HG03571 (cell line): ENCODE measurements at regions not wholly inside any gene's neighbourhood (a gene's known extent, or its start where the extent isn't known, plus 50 kb on each side); places are given as distances from the start of the nearest gene placed in this dataset.

ENCODE experiments used
- ATAC-seq: cut with Tn5 transposase; IDR thresholded peaks from one replicate; pipeline ENCODE4 v1.9.1; 2021; ENCODE audit not compliant: unreplicated experiment

GRCh38 chr20:24077145-24077544, 88.6 kb upstream of the GGTLC1 start:
- no peak for ATAC-seq

- ATAC-seq, result no peak
Observed at GRCh38 chr20:24070679-24071078, 82.1 kb upstream of the GGTLC1 start.

- ATAC-seq, result no peak
Observed at GRCh38 chr20:24066076-24066700, 77.6 kb upstream of the GGTLC1 start.

- no peak for ATAC-seq
Observed at GRCh38 chr20:24064915-24065314, 76.3 kb upstream of the GGTLC1 start.

GRCh38 chr20:24064092-24064491, 75.5 kb upstream of the GGTLC1 start:
- no peak for ATAC-seq

- no peak for ATAC-seq
Observed at GRCh38 chr20:24063100-24063499, 74.5 kb upstream of the GGTLC1 start.

- ATAC-seq, result no peak
Observed at GRCh38 chr20:24060851-24061590, 72.4 kb upstream of the GGTLC1 start.

GRCh38 chr20:24059174-24059573, 70.6 kb upstream of the GGTLC1 start:
- ATAC-seq, result no peak

GRCh38 chr20:24056491-24056890, 67.9 kb upstream of the GGTLC1 start:
- ATAC-seq, result no peak

- no peak for ATAC-seq
Observed at GRCh38 chr20:24052599-24053275, 64.2 kb upstream of the GGTLC1 start.

GRCh38 chr20:24051160-24051559, 62.6 kb upstream of the GGTLC1 start:
- ATAC-seq, result no peak

- ATAC-seq, result no peak
Observed at GRCh38 chr20:24050119-24050518, 61.5 kb upstream of the GGTLC1 start.

GRCh38 chr20:24049081-24049480, 60.5 kb upstream of the GGTLC1 start:
- no peak for ATAC-seq

GRCh38 chr20:24048024-24048611, 59.5 kb upstream of the GGTLC1 start:
- no peak for ATAC-seq

- ATAC-seq, result no peak
Observed at GRCh38 chr20:24046888-24047287, 58.3 kb upstream of the GGTLC1 start.

- ATAC-seq, result no peak
Observed at GRCh38 chr20:24045621-24046318, 57.2 kb upstream of the GGTLC1 start.

GRCh38 chr20:24043294-24043693, 54.7 kb upstream of the GGTLC1 start:
- ATAC-seq, result no peak

- ATAC-seq, result no peak
Observed at GRCh38 chr20:24042646-24043045, 54.1 kb upstream of the GGTLC1 start.

GRCh38 chr20:24040896-24041459, 52.4 kb upstream of the GGTLC1 start:
- no peak for ATAC-seq

- ATAC-seq, result no peak
Observed at GRCh38 chr20:24039196-24039595, 50.6 kb upstream of the GGTLC1 start.
